CD4-positive, alpha-beta memory T cell (primary cell): ENCODE measurements at regions not wholly inside any gene's neighbourhood (a gene's known extent, or its start where the extent isn't known, plus 50 kb on each side); places are given as distances from the start of the nearest gene placed in this dataset.

Experiments
- CTCF ChIA-PET: fragments of 350-600 bp; sonication (Branson Sonifier 250); formaldehyde crosslinking; loops from one replicate; lab custom pipeline; 2021; ENCODE audit warnings: inconsistent platforms; ENCODE audit not compliant: partially characterized antibody; lab: Charles Lee
- POLR2A ChIA-PET: fragments of 350-600 bp; sonication (Branson Sonifier 250); formaldehyde crosslinking; loops from one replicate; lab custom pipeline; 2021; ENCODE audit not compliant: partially characterized antibody; lab: Charles Lee
- DNase-seq, 5 donors: peaks; one replicate each; pipeline versions ENCODE4 v3.0.0 to v3.0.0-alpha.2; 2020 to 2022; ENCODE audit warnings: mixed read lengths in 1 of 5
- H3K27ac ChIP-seq: one replicate; pipeline ENCODE4 v1.7.0; 2013; ENCODE audit warnings: low read depth, low read length
- H3K27me3 ChIP-seq: 2 replicates; pipeline ENCODE4 v1.7.0; 2013; ENCODE audit warnings: mild to moderate bottlenecking, low read length, moderate library complexity; ENCODE audit not compliant: insufficient read depth
- H3K36me3 ChIP-seq: 2 replicates; pipeline ENCODE4 v1.7.0; 2013; ENCODE audit warnings: mild to moderate bottlenecking, low read length, moderate library complexity; ENCODE audit not compliant: insufficient read depth
- H3K4me1 ChIP-seq: 2 replicates; pipeline ENCODE4 v1.7.0; 2013; ENCODE audit warnings: mild to moderate bottlenecking, low read length, moderate library complexity; ENCODE audit not compliant: insufficient read depth
- H3K4me3 ChIP-seq, 2 donors: one replicate each; pipeline ENCODE4 v1.7.0; 2013; ENCODE audit warnings: low read length in 2 of 2, mild to moderate bottlenecking in 1 of 2
- H3K9me3 ChIP-seq, 2 donors: one replicate each; pipeline ENCODE4 v1.7.0; 2013; ENCODE audit warnings: low read length in 2 of 2, control low read depth in 1 of 2; ENCODE audit not compliant: control insufficient read depth in 1 of 2
- H3K27ac Mint-ChIP-seq, 7 donors: one replicate each; pipeline ENCODE4 v1.8.0; 2020 to 2021; ENCODE audit warnings: mixed read lengths in 7 of 7, mild to moderate bottlenecking in 6 of 7, inconsistent platforms in 3 of 7, moderate library complexity in 3 of 7
- H3K27me3 Mint-ChIP-seq, 2 donors: one replicate each; pipeline ENCODE4 v1.8.0; 2020 to 2021; ENCODE audit warnings: mixed read lengths in 2 of 2
- H3K36me3 Mint-ChIP-seq, 2 donors: one replicate each; pipeline ENCODE4 v1.8.0; 2020 to 2021; ENCODE audit warnings: mixed read lengths in 2 of 2, inconsistent platforms in 1 of 2, mild to moderate bottlenecking in 1 of 2
- H3K4me1 Mint-ChIP-seq, 4 donors: one replicate each; pipeline ENCODE4 v1.8.0; 2020 to 2021; ENCODE audit warnings: mixed read lengths in 4 of 4, mild to moderate bottlenecking in 1 of 4
- H3K4me3 Mint-ChIP-seq, 8 donors: one replicate each; pipeline ENCODE4 v1.8.0; 2020 to 2021; ENCODE audit warnings: mixed read lengths in 8 of 8, mild to moderate bottlenecking in 7 of 8, moderate library complexity in 6 of 8, inconsistent platforms in 3 of 8
- H3K9me3 Mint-ChIP-seq, 8 donors: one replicate each; pipeline ENCODE4 v1.8.0; 2020 to 2021; ENCODE audit warnings: mixed read lengths in 8 of 8, mild to moderate bottlenecking in 5 of 8, inconsistent platforms in 3 of 8, moderate library complexity in 1 of 8
- intact Hi-C: fragments of 100-400 bp; cut with micrococcal nuclease; formaldehyde crosslinking; loops from one replicate; pipeline ENCODE4 v1.15.1; 2023

DNA sequence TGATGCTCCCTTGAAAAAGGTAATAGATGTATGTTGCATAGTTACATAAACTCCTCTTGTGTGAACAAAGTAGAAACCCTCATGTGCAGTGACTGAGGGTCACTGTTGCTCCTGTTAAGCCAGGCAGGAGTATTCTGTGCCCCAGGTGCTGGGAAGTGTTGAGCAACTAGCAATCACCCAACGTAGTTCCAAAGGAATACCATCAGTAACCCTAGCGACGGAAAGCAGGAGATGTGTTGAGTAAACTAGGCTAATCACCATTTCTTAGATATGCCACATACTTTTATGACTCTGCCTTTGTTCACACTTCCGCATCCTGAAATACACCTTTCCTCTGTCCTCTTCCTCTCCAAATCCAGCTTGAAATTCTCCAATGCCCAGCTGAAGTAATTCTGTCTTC, 50.9 kb upstream of the TAB3 start:
- no peak for DNase-seq
- H3K27ac Mint-ChIP-seq, result no peak overlapping the region
- H3K4me3 Mint-ChIP-seq, result no peak overlapping the region
- H3K9me3 Mint-ChIP-seq, result peaks cover 0 to 9% (median 0%) of the 10 kb centered on the region in 8 donors
- H3K4me1 ChIP-seq, result no peaks in the 10 kb centered on the region
- H3K9me3 ChIP-seq, result no peaks in the 10 kb centered on the region
- no peaks in the 10 kb centered on the region for H3K4me1 Mint-ChIP-seq
- H3K36me3 Mint-ChIP-seq, result no peaks in the 10 kb centered on the region
- no peaks in the 10 kb centered on the region for H3K36me3 ChIP-seq
- H3K27me3 ChIP-seq, result no peaks in the 10 kb centered on the region
- no peak overlapping the region for H3K27ac ChIP-seq
- H3K4me3 ChIP-seq, result no peak overlapping the region
- ChIA-PET CTCF (no interaction called here), POLR2A (no interaction called here)
- no peaks in the 10 kb centered on the region for H3K27me3 Mint-ChIP-seq
- intact Hi-C loops, result no loop called here
